ENCODE measurements at regions not wholly inside any gene's neighbourhood (a gene's known extent, or its start where the extent isn't known, plus 50 kb on each side); places are given as distances from the start of the nearest gene placed in this dataset.

DNA sequence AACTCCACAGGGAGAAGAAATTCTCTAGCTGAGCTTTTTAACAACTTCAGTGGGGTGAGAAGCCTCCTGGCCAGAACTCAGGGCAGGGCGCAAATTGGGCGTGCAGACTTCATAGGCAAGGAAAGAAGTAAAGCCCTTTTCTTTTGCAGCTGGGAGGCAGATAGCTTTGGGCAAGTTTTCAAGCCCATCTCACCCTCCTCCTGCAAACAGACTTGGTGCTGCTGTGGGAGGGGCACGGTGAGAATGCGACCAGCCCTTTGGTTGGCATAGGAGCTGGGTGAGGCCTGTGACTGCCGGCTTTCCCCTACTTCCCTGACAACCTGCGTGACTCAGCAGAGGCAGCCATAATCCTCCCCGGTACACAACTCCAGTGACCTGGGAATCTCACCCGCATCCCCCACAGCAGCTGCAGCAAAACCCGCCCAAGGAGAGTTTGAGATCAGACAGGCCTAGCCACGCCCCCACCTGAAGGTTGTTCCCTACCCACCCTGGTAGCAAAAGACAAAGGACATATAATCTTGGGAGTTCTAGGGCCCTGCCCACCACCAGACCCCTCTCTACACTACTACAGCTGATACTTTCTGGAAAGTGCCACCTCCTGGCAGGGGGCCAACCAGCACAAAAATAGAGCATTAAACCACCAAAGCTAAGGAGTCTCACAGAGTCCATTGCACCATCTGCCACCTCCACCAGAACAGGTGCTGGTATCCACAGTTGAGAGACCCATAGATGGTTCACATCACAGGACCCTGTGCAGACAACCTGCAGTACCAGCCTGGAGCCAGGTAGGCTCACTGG lies 195.5 kb upstream of the CCL2 start:
- intact Hi-C loops (cut with micrococcal nuclease), result no loop called here
- dilution Hi-C loops (cut with MboI; ENCODE audit: extremely low pct_ligation_motif_present, low sequenced_read_pairs), result no loop called here
- Histone ChIP-seq H3K9ac (replicated peaks; ENCODE audit: extremely low read depth, insufficient read depth, low read length) (no peak overlapping the region), H3K36me3 (ENCODE audit: control insufficient read depth in 2 of 2, extremely low read depth in 1 of 2, insufficient read depth in 2 of 2, low read length in 2 of 2) (no peaks in the 10 kb centered on the region), H3K4me1 (ENCODE audit: control insufficient read depth, extremely low read depth, insufficient read depth, low read length) (no peaks in the 10 kb centered on the region), H3K9me1 (replicated peaks; ENCODE audit: control insufficient read depth, extremely low read depth, insufficient read depth, low read length) (no peaks in the 10 kb centered on the region), H4K20me1 (replicated peaks; ENCODE audit: control insufficient read depth, extremely low read depth, insufficient read depth, low read length) (no peaks in the 10 kb centered on the region), H3K4me3 (replicated peaks in 1 of 3; ENCODE audit: insufficient read depth in 1 of 3, low read depth in 1 of 3, low read length in 3 of 3) (no peak overlapping the region), H3K9me3 (replicated peaks; ENCODE audit: control insufficient read depth, insufficient read depth, low read length) (no peaks in the 10 kb centered on the region), H3K27me3 (ENCODE audit: control insufficient read depth in 2 of 2, insufficient read depth in 2 of 2, low read length in 2 of 2) (no peaks in the 10 kb centered on the region), H2AFZ (ENCODE audit: low read depth, low read length) (no peak overlapping the region), H3K79me2 (ENCODE audit: control insufficient read depth, insufficient read depth, low read length) (no peaks in the 10 kb centered on the region), H3K4me2 (ENCODE audit: insufficient read depth, low read length) (no peak overlapping the region), H3K27ac (ENCODE audit: insufficient read depth, low read depth, low read length) (no peak overlapping the region)
- CTCF ChIA-PET, result no interaction called here
- FAIRE-seq, result no peak
- DNase-seq (ENCODE audit: low read depth, low spot score), result no peak
- TF ChIP-seq EZH2 (IDR thresholded peaks at IDR 0.05; ENCODE audit: borderline replicate concordance, low read depth, low read length, severe bottlenecking), result no peak
- TF ChIP-seq POLR2A (IDR thresholded peaks at IDR 0.05; ENCODE audit: low read depth, low read length), result no peak
- no peak for TF ChIP-seq POLR2AphosphoS5 (IDR thresholded peaks at IDR 0.05; ENCODE audit: insufficient read depth, low read depth, low read length)
- TF ChIP-seq MYC (IDR thresholded peaks at IDR 0.05; ENCODE audit: low read depth, low read length), result no peak
- POLR2A ChIA-PET, result no interaction called here
- no TSS peak for BruUV-seq (replicated peaks)

DNA sequence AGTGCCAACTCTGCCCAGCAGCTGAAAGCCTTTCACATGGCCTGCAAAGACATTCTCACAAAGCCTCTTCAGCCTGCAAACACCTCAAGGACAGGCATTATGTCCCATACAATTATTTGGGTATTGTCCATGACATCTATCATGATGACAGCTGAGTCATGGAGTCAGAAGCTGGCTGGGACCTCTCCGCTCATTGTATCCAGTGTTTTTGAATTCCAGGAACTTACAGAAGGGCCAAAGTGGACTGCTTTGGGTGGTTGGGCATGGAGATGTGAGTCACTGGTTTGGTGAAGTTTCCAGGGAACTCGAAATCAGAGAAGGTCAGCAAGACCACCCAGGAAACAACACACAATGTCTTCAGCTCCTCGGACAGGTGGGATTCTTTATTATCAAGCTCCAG lies 188.6 kb upstream of the CCL2 start:
- no peaks in the 10 kb centered on the region for H3K27me3 ChIP-seq (ENCODE audit: control insufficient read depth in 2 of 2, insufficient read depth in 2 of 2, low read length in 2 of 2)
- no peak for FAIRE-seq

More for the DNA sequence above, 188.6 kb upstream of the CCL2 start:
- intact Hi-C loops (cut with micrococcal nuclease), result no loop called here
- Histone ChIP-seq H3K9me1 (replicated peaks; ENCODE audit: control insufficient read depth, extremely low read depth, insufficient read depth, low read length) (no peaks in the 10 kb centered on the region), H3K4me3 (replicated peaks in 1 of 3; ENCODE audit: insufficient read depth in 1 of 3, low read depth in 1 of 3, low read length in 3 of 3) (no peak overlapping the region), H3K36me3 (ENCODE audit: control insufficient read depth in 2 of 2, extremely low read depth in 1 of 2, insufficient read depth in 2 of 2, low read length in 2 of 2) (no peaks in the 10 kb centered on the region), H4K20me1 (replicated peaks; ENCODE audit: control insufficient read depth, extremely low read depth, insufficient read depth, low read length) (no peaks in the 10 kb centered on the region), H3K9ac (replicated peaks; ENCODE audit: extremely low read depth, insufficient read depth, low read length) (no peak overlapping the region), H3K4me1 (ENCODE audit: control insufficient read depth, extremely low read depth, insufficient read depth, low read length) (no peaks in the 10 kb centered on the region), H3K9me3 (replicated peaks; ENCODE audit: control insufficient read depth, insufficient read depth, low read length) (no peaks in the 10 kb centered on the region), H3K4me2 (ENCODE audit: insufficient read depth, low read length) (no peak overlapping the region), H3K27ac (ENCODE audit: insufficient read depth, low read depth, low read length) (no peak overlapping the region), H3K79me2 (ENCODE audit: control insufficient read depth, insufficient read depth, low read length) (no peaks in the 10 kb centered on the region), H2AFZ (ENCODE audit: low read depth, low read length) (no peak overlapping the region)
- ChIA-PET CTCF (no interaction called here), POLR2A (no interaction called here)
- dilution Hi-C loops (cut with MboI; ENCODE audit: extremely low pct_ligation_motif_present, low sequenced_read_pairs), result no loop called here
- TF ChIP-seq, protein P1, sequence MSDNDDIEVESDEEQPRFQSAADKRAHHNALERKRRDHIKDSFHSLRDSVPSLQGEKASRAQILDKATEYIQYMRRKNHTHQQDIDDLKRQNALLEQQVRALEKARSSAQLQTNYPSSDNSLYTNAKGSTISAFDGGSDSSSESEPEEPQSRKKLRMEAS (IDR thresholded peaks at IDR 0.05; ENCODE audit: insufficient read depth, insufficient read length), result no peak
- TF ChIP-seq JUN (IDR thresholded peaks at IDR 0.05; ENCODE audit: borderline replicate concordance, insufficient read depth, insufficient read length, low read depth) (no peak), EZH2 (IDR thresholded peaks at IDR 0.05; ENCODE audit: borderline replicate concordance, low read depth, low read length, severe bottlenecking) (no peak), POLR2A (IDR thresholded peaks at IDR 0.05; ENCODE audit: low read depth, low read length) (no peak), POLR2AphosphoS5 (IDR thresholded peaks at IDR 0.05; ENCODE audit: insufficient read depth, low read depth, low read length) (no peak), MYC (IDR thresholded peaks at IDR 0.05; ENCODE audit: low read depth, low read length) (no peak), FOS (IDR thresholded peaks at IDR 0.05; ENCODE audit: borderline replicate concordance, insufficient read depth, low read length) (no peak)
- TF ChIP-seq, protein P2, sequence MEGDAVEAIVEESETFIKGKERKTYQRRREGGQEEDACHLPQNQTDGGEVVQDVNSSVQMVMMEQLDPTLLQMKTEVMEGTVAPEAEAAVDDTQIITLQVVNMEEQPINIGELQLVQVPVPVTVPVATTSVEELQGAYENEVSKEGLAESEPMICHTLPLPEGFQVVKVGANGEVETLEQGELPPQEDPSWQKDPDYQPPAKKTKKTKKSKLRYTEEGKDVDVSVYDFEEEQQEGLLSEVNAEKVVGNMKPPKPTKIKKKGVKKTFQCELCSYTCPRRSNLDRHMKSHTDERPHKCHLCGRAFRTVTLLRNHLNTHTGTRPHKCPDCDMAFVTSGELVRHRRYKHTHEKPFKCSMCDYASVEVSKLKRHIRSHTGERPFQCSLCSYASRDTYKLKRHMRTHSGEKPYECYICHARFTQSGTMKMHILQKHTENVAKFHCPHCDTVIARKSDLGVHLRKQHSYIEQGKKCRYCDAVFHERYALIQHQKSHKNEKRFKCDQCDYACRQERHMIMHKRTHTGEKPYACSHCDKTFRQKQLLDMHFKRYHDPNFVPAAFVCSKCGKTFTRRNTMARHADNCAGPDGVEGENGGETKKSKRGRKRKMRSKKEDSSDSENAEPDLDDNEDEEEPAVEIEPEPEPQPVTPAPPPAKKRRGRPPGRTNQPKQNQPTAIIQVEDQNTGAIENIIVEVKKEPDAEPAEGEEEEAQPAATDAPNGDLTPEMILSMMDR (IDR thresholded peaks at IDR 0.05; ENCODE audit: extremely low read depth in 1 of 2, insufficient read depth in 1 of 2, low read depth in 1 of 2, low read length in 2 of 2), result no peak
- DNase-seq (ENCODE audit: low read depth, low spot score), result no peak
- BruUV-seq (replicated peaks), result no TSS peak

All from endothelial cell of umbilical vein (primary cell).